GM18867 (cell line): ENCODE measurements at regions not wholly inside any gene's neighbourhood (a gene's known extent, or its start where the extent isn't known, plus 50 kb on each side); places are given as distances from the start of the nearest gene placed in this dataset.
"Not testable (repeated sequence)": the region's sequence is repeated elsewhere in the genome, so short reads cannot be mapped to it uniquely, and the experiment has no call there.

Experiments
- ATAC-seq: cut with Tn5 transposase; IDR thresholded peaks from one replicate; pipeline ENCODE4 v1.9.1; 2021; ENCODE audit warnings: mild to moderate bottlenecking, moderate library complexity; ENCODE audit not compliant: unreplicated experiment

GRCh38 chr2:83016343-83017110 lies 1442.6 kb downstream of the SUCLG1 start:
- ATAC-seq: no peak

GRCh38 chr2:83015900-83016299 lies 1443.2 kb downstream of the SUCLG1 start:
- ATAC-seq: no peak

GRCh38 chr2:83015035-83015715 lies 1443.9 kb downstream of the SUCLG1 start:
- no peak for ATAC-seq

GRCh38 chr2:83014462-83014861 lies 1444.6 kb downstream of the SUCLG1 start:
- ATAC-seq: no peak

- no peak for ATAC-seq
Measured at GRCh38 chr2:83006961-83007360, 1452.1 kb downstream of the SUCLG1 start.

- ATAC-seq: no peak
Measured at GRCh38 chr2:83003555-83003954, 1455.5 kb downstream of the SUCLG1 start.

- ATAC-seq: no peak
Measured at GRCh38 chr2:83002706-83003105, 1456.4 kb downstream of the SUCLG1 start.

- no peak for ATAC-seq
Measured at GRCh38 chr2:82998781-82999180, 1460.3 kb downstream of the SUCLG1 start.

- no peak for ATAC-seq
Measured at GRCh38 chr2:82996217-82996616, 1462.9 kb downstream of the SUCLG1 start.

- ATAC-seq: no peak
Measured at GRCh38 chr2:82994151-82994550, 1464.9 kb downstream of the SUCLG1 start.

- ATAC-seq: no peak
Measured at GRCh38 chr2:82993609-82994008, 1465.5 kb downstream of the SUCLG1 start.

- ATAC-seq: no peak
Measured at GRCh38 chr2:82992968-82993367, 1466.1 kb downstream of the SUCLG1 start.

GRCh38 chr2:82987706-82988105 lies 1471.4 kb downstream of the SUCLG1 start:
- not testable (repeated sequence) for ATAC-seq

- ATAC-seq: no peak
Measured at GRCh38 chr2:82986899-82987298, 1472.2 kb downstream of the SUCLG1 start.

- no peak for ATAC-seq
Measured at GRCh38 chr2:82985572-82986197, 1473.4 kb downstream of the SUCLG1 start.

- ATAC-seq: no peak
Measured at GRCh38 chr2:82968358-82968757, 1490.7 kb downstream of the SUCLG1 start.

- ATAC-seq: no peak
Measured at GRCh38 chr2:82964341-82964740, 1494.7 kb downstream of the SUCLG1 start.

- no peak for ATAC-seq
Measured at GRCh38 chr2:82959727-82960126, 1499.4 kb downstream of the SUCLG1 start.

GRCh38 chr2:82954868-82955267 lies 1504.2 kb downstream of the SUCLG1 start:
- ATAC-seq: no peak

GRCh38 chr2:82939211-82939610 lies 1519.9 kb downstream of the SUCLG1 start:
- ATAC-seq: no peak

GRCh38 chr2:82938321-82938845 lies 1520.7 kb downstream of the SUCLG1 start:
- ATAC-seq: not testable (repeated sequence)

- ATAC-seq: no peak
Measured at GRCh38 chr2:82913566-82913965, 1545.5 kb downstream of the SUCLG1 start.
